Astrocyte (in vitro differentiated cells and primary cell): ENCODE measurements at regions not wholly inside any gene's neighbourhood (a gene's known extent, or its start where the extent isn't known, plus 50 kb on each side); places are given as distances from the start of the nearest gene placed in this dataset.

ENCODE experiments used
- DNase-seq: peaks from one replicate; pipeline ENCODE4 v3.0.0-alpha.2; 2010; ENCODE audit warnings: low read depth
- FAIRE-seq: peaks from 2 replicates; lab custom pipeline; 2011; peaks lifted over from hg19 to GRCh38; lab: Jason Lieb, UNC
- H2AFZ ChIP-seq: 2 replicates; pipeline ENCODE4 v1.6.0; 2012; ENCODE audit warnings: low read depth, low read length, inconsistent platforms
- H3K27ac ChIP-seq: 2 replicates; pipeline ENCODE4 v1.5.1; 2011; ENCODE audit warnings: low read depth, low read length, inconsistent platforms
- H3K27me3 ChIP-seq: 2 replicates; pipeline ENCODE4 v1.6.0; 2011; ENCODE audit warnings: low read length, inconsistent platforms; ENCODE audit not compliant: insufficient read depth
- H3K36me3 ChIP-seq: 2 replicates; pipeline ENCODE4 v1.5.1; 2011; ENCODE audit warnings: low read length, inconsistent platforms; ENCODE audit not compliant: insufficient read depth
- H3K4me1 ChIP-seq: 2 replicates; pipeline ENCODE4 v1.5.1; 2011; ENCODE audit warnings: low read length, inconsistent platforms; ENCODE audit not compliant: insufficient read depth
- H3K4me2 ChIP-seq: 2 replicates; pipeline ENCODE4 v1.6.0; 2012; ENCODE audit warnings: low read length, inconsistent platforms
- H3K4me3 ChIP-seq: 2 replicates; pipeline ENCODE4 v1.5.1; 2011; ENCODE audit warnings: low read depth, mild to moderate bottlenecking, low read length, inconsistent platforms; ENCODE audit not compliant: insufficient read depth
- H3K79me2 ChIP-seq: 2 replicates; pipeline ENCODE4 v1.6.0; 2012; ENCODE audit warnings: mild to moderate bottlenecking, low read length, inconsistent platforms; ENCODE audit not compliant: insufficient read depth
- H3K9ac ChIP-seq: 2 replicates; pipeline ENCODE4 v1.6.0; 2012; ENCODE audit warnings: mild to moderate bottlenecking, low read length, inconsistent platforms
- H3K9me3 ChIP-seq: 2 replicates; pipeline ENCODE4 v1.5.1; 2012; ENCODE audit warnings: low read depth, mild to moderate bottlenecking, low read length, inconsistent platforms; ENCODE audit not compliant: insufficient read depth
- H4K20me1 ChIP-seq: 2 replicates; pipeline ENCODE4 v1.6.0; 2012; ENCODE audit warnings: low read length, inconsistent platforms; ENCODE audit not compliant: insufficient read depth
- H3K27ac Mint-ChIP-seq: one replicate; pipeline ENCODE4 v1.8.0; 2021; ENCODE audit warnings: mild to moderate bottlenecking, mixed read lengths; ENCODE audit not compliant: unreplicated experiment
- H3K27me3 Mint-ChIP-seq: one replicate; pipeline ENCODE4 v1.8.0; 2021; ENCODE audit warnings: low read depth, mixed read lengths; ENCODE audit not compliant: unreplicated experiment
- H3K36me3 Mint-ChIP-seq: one replicate; pipeline ENCODE4 v1.8.0; 2021; ENCODE audit warnings: low read depth, mixed read lengths; ENCODE audit not compliant: unreplicated experiment
- H3K4me1 Mint-ChIP-seq: one replicate; pipeline ENCODE4 v1.8.0; 2021; ENCODE audit warnings: low read depth, mixed read lengths; ENCODE audit not compliant: unreplicated experiment
- H3K4me3 Mint-ChIP-seq: one replicate; pipeline ENCODE4 v1.8.0; 2021; ENCODE audit warnings: mild to moderate bottlenecking, moderate library complexity, mixed read lengths; ENCODE audit not compliant: unreplicated experiment
- H3K9me3 Mint-ChIP-seq: one replicate; pipeline ENCODE4 v1.8.0; 2021; ENCODE audit warnings: mild to moderate bottlenecking, mixed read lengths; ENCODE audit not compliant: unreplicated experiment
- CTCF ChIP-seq: IDR thresholded peaks from 2 replicates; pipeline ENCODE4 v1.5.1; 2011; ENCODE audit warnings: low read depth, mild to moderate bottlenecking, inconsistent platforms, low read length, moderate library complexity; ENCODE audit not compliant: insufficient read depth
- EZH2 ChIP-seq: IDR thresholded peaks from 2 replicates; pipeline ENCODE4 v1.6.1; 2012; ENCODE audit warnings: mild to moderate bottlenecking, low read length, inconsistent platforms; ENCODE audit not compliant: insufficient read depth

DNA sequence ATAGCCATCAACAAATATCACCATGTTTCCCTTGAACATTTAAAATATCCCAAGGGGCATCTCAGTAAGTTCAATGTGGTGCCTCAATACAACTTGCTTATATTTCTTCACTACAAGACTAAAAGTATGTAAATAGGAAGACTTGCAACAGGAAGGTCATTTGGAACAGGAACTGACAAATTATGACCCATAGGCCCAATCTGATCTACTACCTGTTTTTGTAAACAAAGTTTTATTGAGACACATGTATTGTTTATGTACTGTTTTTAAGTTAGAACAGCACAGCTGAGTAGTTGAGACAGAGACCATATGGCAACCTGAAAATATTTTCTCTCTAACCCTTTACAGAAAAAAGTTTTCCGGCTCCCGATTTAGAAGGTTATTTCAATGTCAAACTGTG is 154.8 kb upstream of the TFPI start:
- DNase-seq (no peak), FAIRE-seq (no peak)
- Mint-ChIP-seq H3K9me3 (no peaks in the 10 kb centered on the region), H3K27me3 (no peaks in the 10 kb centered on the region), H3K36me3 (no peaks in the 10 kb centered on the region), H3K27ac (no peak overlapping the region), H3K4me3 (no peak overlapping the region), H3K4me1 (peaks cover 2% of the 10 kb centered on the region)
- H3K4me3 ChIP-seq: no peak overlapping the region
- TF ChIP-seq EZH2: no peak
- TF ChIP-seq CTCF: no peak
- H3K79me2 ChIP-seq: no peaks in the 10 kb centered on the region
- no peak overlapping the region for H2AFZ ChIP-seq
- H3K4me2 ChIP-seq: no peak overlapping the region
- H3K27ac ChIP-seq: no peak overlapping the region
- H3K4me1 ChIP-seq: no peaks in the 10 kb centered on the region
- H3K27me3 ChIP-seq: no peaks in the 10 kb centered on the region
- H4K20me1 ChIP-seq: no peaks in the 10 kb centered on the region
- H3K9ac ChIP-seq: no peak overlapping the region
- H3K9me3 ChIP-seq: no peaks in the 10 kb centered on the region
- no peaks in the 10 kb centered on the region for H3K36me3 ChIP-seq

- Histone ChIP-seq H3K9ac (no peak overlapping the region), H3K9me3 (no peaks in the 10 kb centered on the region), H4K20me1 (no peaks in the 10 kb centered on the region), H3K36me3 (no peaks in the 10 kb centered on the region), H3K4me1 (no peaks in the 10 kb centered on the region), H3K27ac (no peak overlapping the region), H3K4me3 (no peak overlapping the region), H3K79me2 (no peaks in the 10 kb centered on the region), H2AFZ (no peak overlapping the region), H3K27me3 (no peaks in the 10 kb centered on the region), H3K4me2 (no peak overlapping the region)
- DNase-seq: no peak
- peaks cover 2% of the 10 kb centered on the region for H3K4me1 Mint-ChIP-seq
- H3K36me3 Mint-ChIP-seq: no peaks in the 10 kb centered on the region
- H3K27ac Mint-ChIP-seq: no peak overlapping the region
- no peak for TF ChIP-seq EZH2
- no peak for TF ChIP-seq CTCF
- no peak for FAIRE-seq
- H3K9me3 Mint-ChIP-seq: no peaks in the 10 kb centered on the region
- H3K27me3 Mint-ChIP-seq: no peaks in the 10 kb centered on the region
- no peak overlapping the region for H3K4me3 Mint-ChIP-seq
Measured at GRCh38 chr2:187710791-187711521, 156.7 kb upstream of the TFPI start.

- no peaks in the 10 kb centered on the region for H3K4me1 ChIP-seq
- Mint-ChIP-seq H3K4me1 (peaks cover 12% of the 10 kb centered on the region), H3K36me3 (no peaks in the 10 kb centered on the region), H3K27me3 (no peaks in the 10 kb centered on the region), H3K27ac (no peak overlapping the region), H3K4me3 (no peak overlapping the region), H3K9me3 (no peaks in the 10 kb centered on the region)
- no peak overlapping the region for H3K9ac ChIP-seq
- H2AFZ ChIP-seq: no peak overlapping the region
- DNase-seq (no peak), FAIRE-seq (no peak)
- H3K4me2 ChIP-seq: no peak overlapping the region
- no peak for TF ChIP-seq EZH2
- TF ChIP-seq CTCF: no peak
- H3K4me3 ChIP-seq: no peak overlapping the region
- H3K27ac ChIP-seq: no peak overlapping the region
- no peaks in the 10 kb centered on the region for H4K20me1 ChIP-seq
- no peaks in the 10 kb centered on the region for H3K79me2 ChIP-seq
- H3K36me3 ChIP-seq: no peaks in the 10 kb centered on the region
- H3K27me3 ChIP-seq: no peaks in the 10 kb centered on the region
- no peaks in the 10 kb centered on the region for H3K9me3 ChIP-seq
Measured at GRCh38 chr2:187715590-187715989, 161.4 kb upstream of the TFPI start.
